SK-N-SH (cell line): ENCODE measurements at regions not wholly inside any gene's neighbourhood (a gene's known extent, or its start where the extent isn't known, plus 50 kb on each side); places are given as distances from the start of the nearest gene placed in this dataset.

ENCODE experiments used
- CTCF ChIA-PET: fragments of 300-600, 350-600 bp; formaldehyde crosslinking; extraction: SDS; loops from one replicate; lab custom pipeline; 2021; lab: Yijun Ruan, JAX
- POLR2A ChIA-PET: fragments of 350-600 bp; sonication (Branson Sonifier 250); formaldehyde crosslinking; extraction: SDS; loops from one replicate; lab custom pipeline; 2020; ENCODE audit warnings: antibody characterized with exemption, inconsistent platforms; lab: Yijun Ruan, JAX
- DNase-seq: peaks from one replicate; pipeline ENCODE4 v3.0.0; 2012
- H2AFZ ChIP-seq: fragments of 200-600 bp; sonication (generic); 2 replicates; pipeline ENCODE4 v1.8.1; 2016; ENCODE audit warnings: antibody characterized with exemption, mild to moderate bottlenecking, low read depth
- H3F3A ChIP-seq: fragments of 200-600 bp; sonication (generic); replicated peaks from 2 replicates; pipeline ENCODE3; 2016; ENCODE audit warnings: antibody characterized with exemption, mild to moderate bottlenecking; ENCODE audit not compliant: insufficient read depth
- H3K27ac ChIP-seq, 2 experiments: fragments of 200-500 bp in 1 of 2; fragments of 200-600 bp in 1 of 2; sonication (Bioruptor generic) in 1 of 2; sonication (generic), shearing (Covaris generic) in 1 of 2; 2 replicates each; pipeline versions ENCODE4 v1.5.1 to v1.6.1; 2014 to 2016; ENCODE audit warnings: low read depth in 2 of 2, inconsistent platforms in 1 of 2, low read length in 1 of 2, mild to moderate bottlenecking in 1 of 2, mixed read lengths in 1 of 2
- H3K27me3 ChIP-seq: fragments of 200-600 bp; sonication (generic), shearing (Covaris generic); 2 replicates; pipeline ENCODE4 v1.6.1; 2016; ENCODE audit warnings: mixed run types; ENCODE audit not compliant: insufficient read depth
- H3K36me3 ChIP-seq, 2 experiments: fragments of 200-500 bp in 1 of 2; fragments of 200-600 bp in 1 of 2; sonication (Bioruptor generic) in 1 of 2; sonication (generic) in 1 of 2; replicated peaks in 1 of 2; 2 replicates each; pipeline versions ENCODE3 to v1.5.1; 2014 to 2016; ENCODE audit warnings: low read length in 1 of 2, mild to moderate bottlenecking in 1 of 2; ENCODE audit not compliant: insufficient read depth in 2 of 2, control insufficient read depth in 1 of 2
- H3K4me1 ChIP-seq, 2 experiments: fragments of 200-500 bp in 1 of 2; fragments of 200-600 bp in 1 of 2; sonication (Bioruptor generic) in 1 of 2; sonication (generic), shearing (Covaris generic) in 1 of 2; 2 replicates each; pipeline versions ENCODE4 v1.5.1 to v1.6.1; 2014 to 2016; ENCODE audit warnings: low read depth in 1 of 2, low read length in 1 of 2, mixed run types in 1 of 2; ENCODE audit not compliant: insufficient read depth in 2 of 2, control insufficient read depth in 1 of 2
- H3K4me2 ChIP-seq: fragments of 200-600 bp; sonication (generic), shearing (Covaris generic); 2 replicates; pipeline ENCODE4 v1.6.1; 2017; ENCODE audit warnings: mixed run types
- H3K4me3 ChIP-seq, 2 experiments: fragments of 200-500 bp in 1 of 2; fragments of 200-600 bp in 1 of 2; sonication (Bioruptor generic) in 1 of 2; sonication (generic), shearing (Covaris generic) in 1 of 2; 2 replicates each; pipeline versions ENCODE4 v1.5.1 to v1.8.1; 2014 to 2016; ENCODE audit warnings: low read depth in 2 of 2, inconsistent platforms in 1 of 2, low read length in 1 of 2, mild to moderate bottlenecking in 1 of 2, mixed read lengths in 1 of 2, moderate library complexity in 1 of 2
- H3K79me2 ChIP-seq: fragments of 200-600 bp; sonication (generic); 2 replicates; pipeline ENCODE4 v1.8.1; 2017; ENCODE audit warnings: mild to moderate bottlenecking; ENCODE audit not compliant: insufficient read depth
- H3K9ac ChIP-seq: fragments of 200-600 bp; sonication (generic); 2 replicates; pipeline ENCODE4 v1.6.1; 2017; ENCODE audit warnings: mixed run types
- H3K9me2 ChIP-seq: fragments of 200-600 bp; sonication (generic); 2 replicates; pipeline ENCODE4 v1.6.1; 2017; ENCODE audit warnings: mixed run types
- H3K9me3 ChIP-seq: fragments of 200-600 bp; sonication (generic); 2 replicates; pipeline ENCODE4 v1.6.1; 2017; ENCODE audit warnings: mixed run types, mild to moderate bottlenecking, moderate library complexity
- H4K20me1 ChIP-seq: fragments of 200-600 bp; sonication (generic); 2 replicates; pipeline ENCODE4 v1.6.1; 2017; ENCODE audit warnings: mild to moderate bottlenecking, mixed run types; ENCODE audit not compliant: insufficient read depth
- CTCF ChIP-seq: fragments of 200-600 bp; sonication (generic); IDR thresholded peaks from 2 replicates; pipeline ENCODE4 v1.6.1; 2017; ENCODE audit warnings: antibody characterized with exemption, mild to moderate bottlenecking, moderate library complexity
- EP300 ChIP-seq, 2 experiments: IDR thresholded peaks; 2 replicates each; pipeline versions ENCODE4 v1.4.0 to v1.6.1; 2012; ENCODE audit warnings: borderline replicate concordance in 1 of 2, low read depth in 1 of 2, low read length in 1 of 2
- EZH2phosphoT487 ChIP-seq: fragments of 200-600 bp; sonication (generic); IDR thresholded peaks from 2 replicates; pipeline ENCODE4 v1.6.1; 2017; ENCODE audit warnings: low read depth, mixed run types, mild to moderate bottlenecking, antibody characterized with exemption, moderate library complexity, borderline replicate concordance
- FOSL2 ChIP-seq: IDR thresholded peaks from 2 replicates; pipeline ENCODE4 v1.4.0; 2012; ENCODE audit warnings: low read depth, mild to moderate bottlenecking, moderate library complexity, borderline replicate concordance
- FOXJ3 ChIP-seq: sonication (generic); formaldehyde crosslinking; IDR thresholded peaks from 2 replicates; pipeline ENCODE4 v1.5.1; 2020; ENCODE audit warnings: mild to moderate bottlenecking, missing genetic modification reagents
- FOXM1 ChIP-seq: IDR thresholded peaks from 2 replicates; pipeline ENCODE4 v1.4.0; 2012; ENCODE audit warnings: low read depth, mild to moderate bottlenecking
- JUND ChIP-seq: IDR thresholded peaks from 2 replicates; pipeline ENCODE4 v1.4.0; 2012
- MXI1 ChIP-seq: IDR thresholded peaks from 2 replicates; pipeline ENCODE4 v1.6.1; 2012; ENCODE audit warnings: mild to moderate bottlenecking, low read depth, low read length, improper control_type of control experiment
- NFIC ChIP-seq: IDR thresholded peaks from 2 replicates; pipeline ENCODE4 v1.4.0; 2012; ENCODE audit warnings: borderline replicate concordance
- PBX3 ChIP-seq: IDR thresholded peaks from 2 replicates; pipeline ENCODE4; 2012
- POLR2AphosphoS5 ChIP-seq: IDR thresholded peaks from 2 replicates; pipeline ENCODE4 v1.6.1; 2012; ENCODE audit warnings: low read depth, low read length
- RAD21 ChIP-seq: IDR thresholded peaks from 2 replicates; pipeline ENCODE4 v1.6.1; 2012; ENCODE audit warnings: mild to moderate bottlenecking, low read length
- RCOR1 ChIP-seq: fragments of 150-350 bp; IDR thresholded peaks from 2 replicates; pipeline ENCODE4 v1.6.1; 2017; ENCODE audit warnings: antibody characterized with exemption, low read length
- RFX5 ChIP-seq: IDR thresholded peaks from 2 replicates; pipeline ENCODE4 v1.6.1; 2012; ENCODE audit warnings: mild to moderate bottlenecking, improper control_type of control experiment, low read length
- SIN3A ChIP-seq: IDR thresholded peaks from 2 replicates; pipeline ENCODE4 v1.6.1; 2012; ENCODE audit warnings: low read depth, mild to moderate bottlenecking, low read length, moderate library complexity, borderline replicate concordance
- SMC3 ChIP-seq: IDR thresholded peaks from 2 replicates; pipeline ENCODE4 v1.6.1; 2012; ENCODE audit warnings: low read depth, low read length, improper control_type of control experiment
- TAF1 ChIP-seq: IDR thresholded peaks from 2 replicates; pipeline ENCODE4 v1.6.1; 2012; ENCODE audit warnings: low read depth, mild to moderate bottlenecking, low read length, moderate library complexity, borderline replicate concordance
- TCF12 ChIP-seq: IDR thresholded peaks from 2 replicates; pipeline ENCODE4 v1.4.0; 2012
- WGBS: methylation state at CpG from one replicate; pipeline ENCODE4 v1.1.6; 2017; ENCODE audit warnings: low lambda C conversion rate; 5-methylcytosine and 5-hydroxymethylcytosine counted together
- TF ChIP-seq, protein P1 (sequence below): IDR thresholded peaks from 2 replicates; pipeline ENCODE4 v1.4.0; 2012; ENCODE audit warnings: low read depth, borderline replicate concordance
- TF ChIP-seq, protein P2 (sequence below): IDR thresholded peaks from 2 replicates; pipeline ENCODE4 v1.4.0; 2012; ENCODE audit warnings: low read depth

DNA sequence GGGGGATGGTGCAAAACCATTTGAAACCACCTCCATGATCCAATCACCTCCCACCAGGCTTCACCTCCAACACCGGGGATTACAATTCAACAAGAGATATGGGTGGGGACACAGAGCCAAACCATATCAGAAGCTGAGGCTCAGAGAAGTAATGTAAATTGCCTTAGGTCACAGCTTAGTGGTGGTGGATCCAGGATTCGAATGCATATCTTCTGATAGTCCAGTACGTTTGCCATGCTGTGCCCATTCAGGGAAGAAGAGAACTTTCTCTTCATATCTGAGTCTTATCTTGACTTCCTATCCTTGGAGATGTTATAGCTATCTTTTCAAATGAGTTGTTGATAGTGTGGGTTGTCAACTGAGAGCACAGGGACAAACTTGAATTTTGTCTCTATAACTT, 325.5 kb downstream of the ZIC3 start:
- H3K9me2 ChIP-seq = no peaks in the 10 kb centered on the region
- no peaks in the 10 kb centered on the region for H3K9me3 ChIP-seq
- no peak overlapping the region for H3K27ac ChIP-seq
- H3K4me1 ChIP-seq = no peaks in the 10 kb centered on the region
- no peak overlapping the region for H3K4me3 ChIP-seq
- H3K9ac ChIP-seq = no peak overlapping the region
- H3K36me3 ChIP-seq = no peaks in the 10 kb centered on the region
- 0% methylated on average over 3 of the region's 3 CpGs for WGBS
- H3F3A ChIP-seq = no peaks in the 10 kb centered on the region
- H3K4me2 ChIP-seq = no peak overlapping the region
- H3K27me3 ChIP-seq = no peaks in the 10 kb centered on the region
- no peak for TF ChIP-seq MXI1
- TF ChIP-seq CTCF = no peak
- no peak for TF ChIP-seq POLR2AphosphoS5
- no peak for TF ChIP-seq EP300 (IDR thresholded peaks at IDR 0.05; ENCODE audit: borderline replicate concordance in 1 of 2, low read depth in 1 of 2, low read length in 1 of 2)
- TF ChIP-seq TCF12 = no peak
- no peak for TF ChIP-seq FOSL2
- TF ChIP-seq RCOR1 = no peak
- TF ChIP-seq EZH2phosphoT487 = no peak
- no peak for TF ChIP-seq JUND
- no peak for TF ChIP-seq NFIC
- TF ChIP-seq SIN3A = no peak
- TF ChIP-seq FOXJ3 (CRISPR knock-in tag) = no peak
- no peak for TF ChIP-seq RAD21
- TF ChIP-seq FOXM1 = no peak
- no peak for TF ChIP-seq TAF1
- TF ChIP-seq SMC3 = no peak
- TF ChIP-seq, protein P1, sequence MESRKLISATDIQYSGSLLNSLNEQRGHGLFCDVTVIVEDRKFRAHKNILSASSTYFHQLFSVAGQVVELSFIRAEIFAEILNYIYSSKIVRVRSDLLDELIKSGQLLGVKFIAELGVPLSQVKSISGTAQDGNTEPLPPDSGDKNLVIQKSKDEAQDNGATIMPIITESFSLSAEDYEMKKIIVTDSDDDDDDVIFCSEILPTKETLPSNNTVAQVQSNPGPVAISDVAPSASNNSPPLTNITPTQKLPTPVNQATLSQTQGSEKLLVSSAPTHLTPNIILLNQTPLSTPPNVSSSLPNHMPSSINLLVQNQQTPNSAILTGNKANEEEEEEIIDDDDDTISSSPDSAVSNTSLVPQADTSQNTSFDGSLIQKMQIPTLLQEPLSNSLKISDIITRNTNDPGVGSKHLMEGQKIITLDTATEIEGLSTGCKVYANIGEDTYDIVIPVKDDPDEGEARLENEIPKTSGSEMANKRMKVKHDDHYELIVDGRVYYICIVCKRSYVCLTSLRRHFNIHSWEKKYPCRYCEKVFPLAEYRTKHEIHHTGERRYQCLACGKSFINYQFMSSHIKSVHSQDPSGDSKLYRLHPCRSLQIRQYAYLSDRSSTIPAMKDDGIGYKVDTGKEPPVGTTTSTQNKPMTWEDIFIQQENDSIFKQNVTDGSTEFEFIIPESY = no peak
- TF ChIP-seq, protein P2, sequence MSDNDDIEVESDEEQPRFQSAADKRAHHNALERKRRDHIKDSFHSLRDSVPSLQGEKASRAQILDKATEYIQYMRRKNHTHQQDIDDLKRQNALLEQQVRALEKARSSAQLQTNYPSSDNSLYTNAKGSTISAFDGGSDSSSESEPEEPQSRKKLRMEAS = no peak
- no peak for TF ChIP-seq RFX5
- no peak for TF ChIP-seq PBX3
- no peaks in the 10 kb centered on the region for H4K20me1 ChIP-seq
- ChIA-PET CTCF (no interaction called here), POLR2A (no interaction called here)
- H2AFZ ChIP-seq = no peak overlapping the region
- no peak for DNase-seq
- no peaks in the 10 kb centered on the region for H3K79me2 ChIP-seq
